GM19239 (cell line): ENCODE measurements at regions not wholly inside any gene's neighbourhood (a gene's known extent, or its start where the extent isn't known, plus 50 kb on each side); places are given as distances from the start of the nearest gene placed in this dataset.

ENCODE experiments used
- DNase-seq: peaks from one replicate; pipeline ENCODE4 v3.0.0; 2011; ENCODE audit warnings: low spot score; ENCODE audit not compliant: insufficient read length
- FAIRE-seq: peaks from 2 replicates; lab custom pipeline; 2011; peaks lifted over from hg19 to GRCh38; lab: Jason Lieb, UNC

DNA sequence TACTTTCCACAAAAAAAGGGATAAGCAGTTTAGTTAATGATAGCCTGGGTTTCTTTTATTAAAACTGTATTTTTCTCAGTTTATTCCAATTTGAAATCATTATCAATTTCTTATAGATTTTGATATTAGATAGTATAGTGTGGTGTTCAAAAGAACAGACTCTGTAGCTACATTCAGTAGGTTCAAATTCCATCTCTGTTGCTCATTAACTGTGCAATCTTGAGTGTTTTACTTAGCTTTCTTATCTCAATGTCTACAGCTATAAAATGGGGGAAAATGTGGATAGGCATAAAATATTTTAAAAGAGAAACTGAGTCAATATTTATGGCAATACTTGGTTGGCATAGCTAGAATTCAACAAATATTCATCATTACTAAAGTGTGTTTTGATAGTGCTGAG, 86.9 kb upstream of the SEMA3A start:
- DNase-seq (no peak), FAIRE-seq (no peak)

- no peak for FAIRE-seq
- no peak for DNase-seq
Observed at GRCh38 chr7:84277628-84278224, 83.1 kb upstream of the SEMA3A start.

DNA sequence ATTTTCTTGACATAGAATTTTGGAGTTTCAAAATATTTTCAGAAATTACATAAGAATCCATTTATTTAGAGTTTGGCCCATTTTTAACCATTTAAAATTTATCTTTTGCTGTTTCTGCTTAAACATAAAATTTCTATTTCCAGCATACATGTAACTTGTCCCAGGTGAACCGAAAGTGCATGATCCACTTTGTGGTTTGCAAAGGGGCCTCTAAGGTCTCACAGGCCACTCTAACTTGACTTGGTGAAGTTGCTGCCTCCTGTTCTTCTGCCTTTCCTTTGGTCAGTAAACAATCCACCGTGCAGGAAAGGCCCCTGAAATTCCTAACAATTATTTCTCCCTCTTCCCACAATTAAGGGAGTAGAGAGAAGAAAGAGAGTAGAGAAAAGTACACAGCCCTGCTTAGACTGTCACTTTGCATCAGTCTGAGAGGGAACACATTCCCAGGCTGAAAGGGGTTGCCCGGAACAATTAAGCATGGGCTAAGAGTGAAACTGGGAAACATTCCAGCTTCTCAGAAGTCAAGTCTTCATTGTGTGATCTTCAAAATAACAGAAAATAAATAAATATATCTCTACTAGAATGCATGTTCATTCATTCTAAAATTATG, 79.5 kb upstream of the SEMA3A start:
- DNase-seq = no peak
- no peak for FAIRE-seq

GRCh38 chr7:84271543-84271942, 77.0 kb upstream of the SEMA3A start:
- no peak for DNase-seq
- FAIRE-seq = no peak

- FAIRE-seq = no peak
- no peak for DNase-seq
Observed at GRCh38 chr7:84264396-84264795, 69.8 kb upstream of the SEMA3A start.

GRCh38 chr7:84263106-84263505, 68.5 kb upstream of the SEMA3A start:
- no peak for FAIRE-seq
- DNase-seq = no peak

DNA sequence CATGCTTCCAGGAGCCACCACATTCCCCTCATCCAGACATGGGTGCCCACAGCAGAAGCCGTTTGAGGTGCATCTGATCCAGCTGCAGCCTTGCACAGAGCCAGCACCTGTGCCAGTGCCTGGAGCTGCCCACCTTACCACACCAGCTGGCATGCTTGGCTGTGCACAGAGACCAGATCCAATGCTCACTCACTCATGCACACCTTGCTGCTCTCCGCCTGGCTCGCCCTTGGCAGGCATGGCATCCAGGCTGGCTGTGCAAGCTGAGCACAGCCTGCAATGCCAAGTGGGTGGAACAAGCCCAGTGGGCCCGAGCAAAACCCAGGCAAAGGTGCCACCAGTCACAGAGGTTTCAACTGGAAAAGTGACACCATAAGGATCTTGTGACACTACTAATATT, 66.9 kb upstream of the SEMA3A start:
- FAIRE-seq (no peak), DNase-seq (no peak)

- no peak for FAIRE-seq
- DNase-seq = no peak
Observed at GRCh38 chr7:84258628-84259027, 64.0 kb upstream of the SEMA3A start.

DNA sequence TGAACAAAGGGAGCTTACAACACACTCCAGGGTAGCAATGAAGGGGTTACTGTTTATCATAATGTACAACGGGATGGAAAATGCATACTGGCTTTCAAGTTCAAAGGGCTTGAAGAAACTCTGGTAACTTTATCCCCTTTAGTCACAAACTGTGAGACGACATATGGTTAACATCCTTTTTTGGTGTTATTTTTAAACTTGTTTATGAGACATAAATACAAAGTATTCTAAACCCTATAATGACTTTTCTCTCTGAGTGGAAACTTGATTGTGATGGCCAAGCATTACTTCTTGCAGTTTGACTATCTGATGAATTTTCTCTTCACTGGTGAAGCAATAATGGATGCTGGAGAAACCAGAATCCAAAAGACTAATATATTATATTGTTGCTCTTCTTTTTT, 62.0 kb upstream of the SEMA3A start:
- DNase-seq (no peak), FAIRE-seq (no peak)

- FAIRE-seq (no peak), DNase-seq (no peak)
Observed at GRCh38 chr7:84251277-84251781, 56.7 kb upstream of the SEMA3A start.

DNA sequence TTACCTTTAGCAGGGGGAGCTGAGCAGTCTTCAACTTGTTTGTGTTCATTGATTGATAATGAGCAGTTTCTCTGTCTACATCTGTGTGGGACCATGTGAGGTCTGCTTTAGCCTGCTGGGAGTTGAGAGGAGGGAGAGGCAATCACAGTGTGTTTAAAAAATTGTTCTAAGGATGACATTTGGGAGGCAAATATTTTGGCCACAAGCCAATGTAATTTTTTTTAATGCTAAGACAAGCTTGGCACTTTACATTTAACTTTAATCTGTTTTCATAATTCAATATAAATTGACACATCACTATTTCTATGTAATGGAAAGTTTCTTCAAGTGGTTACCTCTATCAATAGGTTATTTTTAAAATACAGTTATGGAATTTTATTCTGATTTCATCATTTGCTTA, 55.9 kb upstream of the SEMA3A start:
- DNase-seq (no peak), FAIRE-seq (no peak)

- DNase-seq (no peak), FAIRE-seq (no peak)
Observed at GRCh38 chr7:84249656-84250055, 55.1 kb upstream of the SEMA3A start.

DNA sequence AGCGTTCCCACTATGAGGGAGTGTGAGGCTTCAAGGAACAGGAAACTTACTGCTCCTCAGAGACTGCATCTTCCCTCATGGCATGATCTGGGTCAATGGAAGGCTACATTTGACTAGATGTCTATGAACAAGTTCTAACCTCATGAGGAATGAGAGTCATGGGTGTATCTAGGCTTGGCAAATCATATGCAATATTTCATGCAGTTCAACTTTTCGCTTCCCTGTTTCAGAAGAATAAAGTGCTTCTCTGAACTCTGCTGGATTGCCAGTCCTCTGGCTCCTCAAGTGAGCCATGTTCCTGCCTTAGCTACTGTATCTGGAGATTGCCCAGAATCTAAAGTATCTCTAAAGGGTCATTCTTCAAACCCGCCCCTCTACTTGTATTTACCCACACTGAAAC, 54.3 kb upstream of the SEMA3A start:
- FAIRE-seq = no peak

DNA sequence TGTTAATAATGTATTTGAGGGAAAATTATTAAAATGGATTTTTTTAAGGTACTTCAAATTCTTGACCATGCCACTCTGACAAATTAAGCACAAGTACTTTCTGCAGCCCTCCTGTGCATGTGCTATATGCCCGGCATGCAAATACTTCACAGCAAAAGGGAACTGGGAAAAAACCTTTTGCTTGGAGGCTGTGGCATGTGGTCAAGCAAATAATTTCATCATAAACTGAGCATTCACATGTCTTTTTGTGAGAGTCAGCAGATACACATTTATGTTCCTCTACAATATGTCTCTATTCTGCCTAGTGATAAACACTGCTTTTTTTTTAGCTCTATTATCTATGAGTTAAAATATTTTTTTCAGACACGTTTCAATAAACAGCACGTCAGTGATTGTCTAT, 53.7 kb upstream of the SEMA3A start:
- FAIRE-seq (no peak), DNase-seq (no peak)

More for the DNA sequence above, 54.3 kb upstream of the SEMA3A start:
- DNase-seq = no peak

DNA sequence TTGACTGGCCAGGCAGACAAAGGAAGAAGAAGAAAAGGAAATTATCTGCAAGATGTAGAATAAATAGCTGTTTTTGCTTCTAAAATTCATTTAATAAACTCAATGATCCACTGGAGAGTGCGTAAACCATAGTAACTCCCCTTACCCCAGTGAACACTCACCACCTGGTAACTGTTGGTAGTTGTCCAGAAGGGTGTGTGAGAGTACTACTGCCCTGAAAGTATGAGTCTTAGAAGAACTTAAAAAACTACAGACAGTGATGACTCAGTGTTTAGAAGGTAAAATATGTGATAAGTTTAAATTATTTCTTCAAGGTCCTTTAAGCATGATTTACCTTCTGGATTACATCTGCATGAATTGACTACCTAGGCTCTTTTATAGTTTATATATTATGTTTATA, 53.0 kb upstream of the SEMA3A start:
- no peak for FAIRE-seq

GRCh38 chr7:84245835-84246234, 51.2 kb upstream of the SEMA3A start:
- DNase-seq = no peak
- FAIRE-seq = no peak

More for the DNA sequence above, 53.0 kb upstream of the SEMA3A start:
- no peak for DNase-seq
